Choroid plexus epithelial cell (primary cell): ENCODE measurements at regions not wholly inside any gene's neighbourhood (a gene's known extent, or its start where the extent isn't known, plus 50 kb on each side); places are given as distances from the start of the nearest gene placed in this dataset.

Source experiments
- DNase-seq: peaks from one replicate; pipeline ENCODE4 v3.0.0-alpha.2; 2010; ENCODE audit warnings: low read depth
- H3K4me3 ChIP-seq: 2 replicates; pipeline ENCODE4 v1.5.1; 2011; ENCODE audit warnings: low read depth, mild to moderate bottlenecking, control low read depth, low read length, moderate library complexity
- TF ChIP-seq, protein P1 (sequence below): conservative IDR thresholded peaks from 2 replicates; pipeline ENCODE4 v1.5.1; 2011; ENCODE audit warnings: low read depth, mild to moderate bottlenecking, control low read depth, inconsistent platforms, low read length, moderate library complexity

DNA sequence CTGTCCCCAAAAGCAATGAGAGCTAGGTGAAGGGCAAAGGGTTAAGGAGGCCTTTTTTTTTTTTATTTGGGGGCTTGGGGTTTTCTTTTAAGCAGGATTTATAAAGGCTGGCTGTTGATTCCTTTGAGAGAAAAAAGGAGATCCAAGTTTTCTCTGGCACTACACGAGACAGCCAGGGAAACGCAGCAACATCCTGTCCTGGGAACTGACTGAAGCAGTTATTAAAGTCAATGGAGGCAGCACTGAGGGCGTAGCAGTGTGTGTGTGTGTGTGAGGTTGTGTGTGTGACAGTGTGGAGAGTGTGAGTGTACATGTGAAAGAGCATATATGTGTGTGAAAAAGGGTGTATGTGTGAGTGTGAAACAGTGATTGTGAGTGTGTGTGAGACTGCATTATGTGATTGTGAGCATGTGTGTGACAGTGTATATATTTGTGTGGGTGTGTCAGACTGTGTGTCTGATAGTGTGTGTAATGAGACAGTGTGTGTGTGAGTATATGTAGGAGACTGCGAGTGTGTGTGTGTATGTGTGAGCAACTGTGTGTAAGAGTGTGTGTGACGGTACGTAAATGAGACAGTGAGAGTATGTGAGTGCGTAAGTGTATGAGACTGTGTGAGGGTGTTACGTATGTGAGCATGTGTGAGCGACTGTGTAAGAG lies 65.9 kb upstream of the TIAM1 start:
- no peak overlapping the region for H3K4me3 ChIP-seq
- DNase-seq, result no peak
- TF ChIP-seq, protein P1, sequence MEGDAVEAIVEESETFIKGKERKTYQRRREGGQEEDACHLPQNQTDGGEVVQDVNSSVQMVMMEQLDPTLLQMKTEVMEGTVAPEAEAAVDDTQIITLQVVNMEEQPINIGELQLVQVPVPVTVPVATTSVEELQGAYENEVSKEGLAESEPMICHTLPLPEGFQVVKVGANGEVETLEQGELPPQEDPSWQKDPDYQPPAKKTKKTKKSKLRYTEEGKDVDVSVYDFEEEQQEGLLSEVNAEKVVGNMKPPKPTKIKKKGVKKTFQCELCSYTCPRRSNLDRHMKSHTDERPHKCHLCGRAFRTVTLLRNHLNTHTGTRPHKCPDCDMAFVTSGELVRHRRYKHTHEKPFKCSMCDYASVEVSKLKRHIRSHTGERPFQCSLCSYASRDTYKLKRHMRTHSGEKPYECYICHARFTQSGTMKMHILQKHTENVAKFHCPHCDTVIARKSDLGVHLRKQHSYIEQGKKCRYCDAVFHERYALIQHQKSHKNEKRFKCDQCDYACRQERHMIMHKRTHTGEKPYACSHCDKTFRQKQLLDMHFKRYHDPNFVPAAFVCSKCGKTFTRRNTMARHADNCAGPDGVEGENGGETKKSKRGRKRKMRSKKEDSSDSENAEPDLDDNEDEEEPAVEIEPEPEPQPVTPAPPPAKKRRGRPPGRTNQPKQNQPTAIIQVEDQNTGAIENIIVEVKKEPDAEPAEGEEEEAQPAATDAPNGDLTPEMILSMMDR, result no peak

GRCh38 chr21:31408301-31409088 lies 64.4 kb upstream of the TIAM1 start:
- no peak for DNase-seq
- no peak overlapping the region for H3K4me3 ChIP-seq
- TF ChIP-seq, protein P1, result no peak

DNA sequence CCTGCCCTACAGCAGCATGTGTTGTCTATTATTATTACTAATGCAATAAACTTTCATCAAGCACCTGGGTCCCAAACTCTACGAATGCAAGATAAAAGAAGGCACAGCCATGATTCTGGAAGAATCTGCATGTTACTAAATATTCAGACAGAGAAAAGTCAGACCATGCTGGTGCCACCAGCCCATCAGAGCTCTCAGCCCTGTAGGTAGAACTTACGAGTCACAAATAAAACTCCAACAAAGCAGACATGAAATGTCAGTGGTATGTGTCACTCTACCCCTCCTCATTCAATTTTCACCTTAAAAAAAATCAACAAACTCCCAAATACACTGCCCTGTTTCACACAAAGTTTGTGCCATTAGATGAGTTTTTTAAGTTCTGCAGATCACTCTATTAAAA lies 62.4 kb upstream of the TIAM1 start:
- TF ChIP-seq, protein P1, result no peak
- H3K4me3 ChIP-seq, result no peak overlapping the region
- no peak for DNase-seq

GRCh38 chr21:31405604-31406003 lies 61.5 kb upstream of the TIAM1 start:
- no peak for DNase-seq
- no peak overlapping the region for H3K4me3 ChIP-seq
- TF ChIP-seq, protein P1, result no peak

- no peak for DNase-seq
- no peak overlapping the region for H3K4me3 ChIP-seq
- TF ChIP-seq, protein P1, result no peak
Measured at GRCh38 chr21:31403596-31404333, 59.7 kb upstream of the TIAM1 start.

DNA sequence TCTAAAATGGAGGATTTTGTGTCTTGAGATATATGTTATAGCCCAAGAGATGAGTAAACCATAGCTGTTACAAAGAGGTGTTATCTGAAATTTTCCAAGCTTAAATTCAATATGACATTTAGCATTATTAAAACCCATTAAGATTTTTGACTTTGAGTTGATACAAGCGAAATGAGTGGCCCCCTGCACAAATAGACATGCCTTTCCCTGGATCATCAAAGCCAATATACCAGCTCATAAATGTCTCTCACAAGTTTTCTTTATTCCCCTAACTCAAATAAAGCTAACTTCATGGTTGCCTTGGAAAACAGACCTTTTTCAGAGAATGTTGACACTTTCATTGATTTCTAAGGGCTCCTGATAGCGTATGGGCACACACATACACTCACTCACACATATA lies 55.5 kb upstream of the TIAM1 start:
- TF ChIP-seq, protein P1, result no peak
- no peak for DNase-seq
- H3K4me3 ChIP-seq, result no peak overlapping the region
